Aorta (tissue), 5 donors: ENCODE measurements at regions not wholly inside any gene's neighbourhood (a gene's known extent, or its start where the extent isn't known, plus 50 kb on each side); places are given as distances from the start of the nearest gene placed in this dataset.

Experiments used
- ATAC-seq: fragments of 200-7000 bp; cut with Tn5 transposase; one replicate; pipeline ENCODE4 v1.9.1; 2022; ENCODE audit warnings: moderate library complexity; ENCODE audit not compliant: low FRiP score
- DNase-seq, 2 donors: peaks; one replicate each; pipeline ENCODE4 v3.0.0-alpha.2; 2020
- H3K27ac ChIP-seq, 2 donors: one replicate each; pipeline ENCODE4 v1.5.1; 2013; ENCODE audit warnings: low read length in 2 of 2, mild to moderate bottlenecking in 2 of 2, moderate library complexity in 2 of 2, control low read depth in 1 of 2, inconsistent platforms in 1 of 2, low read depth in 1 of 2
- H3K27me3 ChIP-seq, 2 donors: one replicate each; pipeline ENCODE4 v1.6.1; 2013; ENCODE audit warnings: control low read depth in 1 of 2, low read length in 1 of 2, mild to moderate bottlenecking in 1 of 2, moderate library complexity in 1 of 2; ENCODE audit not compliant: insufficient read depth in 2 of 2, control insufficient read depth in 1 of 2
- H3K36me3 ChIP-seq, 2 donors: one replicate each; pipeline ENCODE4 v1.6.1; 2013; ENCODE audit warnings: control low read depth in 1 of 2, low read length in 1 of 2, mild to moderate bottlenecking in 1 of 2; ENCODE audit not compliant: insufficient read depth in 2 of 2, control insufficient read depth in 1 of 2
- H3K4me1 ChIP-seq, 2 donors: one replicate each; pipeline ENCODE4 v1.6.1; 2013; ENCODE audit warnings: low read length in 2 of 2, control low read depth in 1 of 2, mild to moderate bottlenecking in 1 of 2, moderate library complexity in 1 of 2; ENCODE audit not compliant: insufficient read depth in 2 of 2, control insufficient read depth in 1 of 2
- H3K4me3 ChIP-seq, 2 donors: one replicate each; pipeline ENCODE4 v1.5.1; 2013; ENCODE audit warnings: low read length in 2 of 2, control low read depth in 1 of 2, mild to moderate bottlenecking in 1 of 2
- H3K9me3 ChIP-seq: one replicate; pipeline ENCODE4 v1.6.1; 2013; ENCODE audit warnings: mild to moderate bottlenecking, low read length; ENCODE audit not compliant: control insufficient read depth
- WGBS, 2 donors: extraction: QIAGEN DNeasy Blood & Tissue Kit; methylation state at CpG; one replicate each; pipeline ENCODE4 v1.1.7; 2013; 5-methylcytosine and 5-hydroxymethylcytosine counted together
- intact Hi-C, 2 donors: fragments of 100-400 bp; cut with DNase I; formaldehyde crosslinking; loops; one replicate each; pipeline versions ENCODE4 v1.14.2 to v1.15.0; 2022
- donor health status: healthy with polysubstance abuse.
- donor health status: Bipolar disorder and iron deficiency.
- donor health status: DM: no; HTN: no; CAD: no.
- donor health status: DM: no; HTN: no; CAD: no.
- donor health status: DM: yes; HTN: yes; CAD: no.

GRCh38 chr18:59788791-59789106, 91.5 kb upstream of the CCBE1 start:
- no peaks in the 10 kb centered on the region for H3K4me1 ChIP-seq
- H3K36me3 ChIP-seq, result no peaks in the 10 kb centered on the region
- H3K4me3 ChIP-seq, result no peak overlapping the region
- ATAC-seq (no peak), DNase-seq (no peak)
- no peaks in the 10 kb centered on the region for H3K9me3 ChIP-seq
- no peaks in the 10 kb centered on the region for H3K27me3 ChIP-seq
- intact Hi-C loops, result no loop called here
- H3K27ac ChIP-seq, result no peak overlapping the region
- WGBS, 2 donors, result 69 to 80% methylated on average over 2 of the region's 2 CpGs

GRCh38 chr18:59787998-59788790, 91.0 kb upstream of the CCBE1 start:
- H3K4me3 ChIP-seq, result no peak overlapping the region
- no peaks in the 10 kb centered on the region for H3K4me1 ChIP-seq
- ATAC-seq, result no peak
- H3K36me3 ChIP-seq, result no peaks in the 10 kb centered on the region
- H3K27ac ChIP-seq, result no peak overlapping the region
- 25 to 32% methylated on average over 13 of the region's 13 CpGs for WGBS, 2 donors
- DNase-seq, result no peak
- no peaks in the 10 kb centered on the region for H3K9me3 ChIP-seq
- intact Hi-C loops, result no loop called here
- H3K27me3 ChIP-seq, result no peaks in the 10 kb centered on the region

DNA sequence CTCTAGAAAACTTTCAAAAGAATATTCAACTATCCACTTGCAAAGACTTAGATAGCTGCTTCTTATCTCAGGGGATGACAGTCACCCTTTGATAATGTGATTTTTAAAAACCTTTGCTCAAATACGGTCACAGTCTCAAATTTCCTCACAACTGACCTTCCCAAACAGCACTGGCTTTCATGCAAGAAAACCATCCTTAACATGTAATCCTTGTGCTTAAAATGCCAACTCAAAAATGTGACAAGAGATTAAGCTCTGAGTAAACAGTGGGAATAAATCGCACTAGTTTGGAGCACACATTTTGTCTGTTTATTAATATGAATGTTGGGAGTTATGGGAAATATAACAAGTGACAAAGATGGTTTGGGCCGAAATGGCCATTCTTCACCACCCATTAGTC, 87.5 kb upstream of the CCBE1 start:
- H3K27ac ChIP-seq, result no peak overlapping the region
- ATAC-seq (no peak), DNase-seq (no peak)
- H3K4me3 ChIP-seq, result no peak overlapping the region
- no peaks in the 10 kb centered on the region for H3K36me3 ChIP-seq
- WGBS, 2 donors, result 66 to 68% methylated on average over 3 of the region's 3 CpGs
- H3K9me3 ChIP-seq, result no peaks in the 10 kb centered on the region
- H3K27me3 ChIP-seq, result no peaks in the 10 kb centered on the region
- intact Hi-C loops, result no loop called here
- no peaks in the 10 kb centered on the region for H3K4me1 ChIP-seq

GRCh38 chr18:59783138-59783537, 85.9 kb upstream of the CCBE1 start:
- Histone ChIP-seq H3K4me1 (no peaks in the 10 kb centered on the region), H3K9me3 (no peaks in the 10 kb centered on the region), H3K36me3 (no peaks in the 10 kb centered on the region), H3K4me3 (no peak overlapping the region), H3K27me3 (no peaks in the 10 kb centered on the region), H3K27ac (no peak overlapping the region)
- DNase-seq (no peak), ATAC-seq (no peak)
- 24 to 26% methylated on average over 5 of the region's 5 CpGs for whole genome bisulfite sequencing, 2 donors
- intact Hi-C loops, result no loop called here

DNA sequence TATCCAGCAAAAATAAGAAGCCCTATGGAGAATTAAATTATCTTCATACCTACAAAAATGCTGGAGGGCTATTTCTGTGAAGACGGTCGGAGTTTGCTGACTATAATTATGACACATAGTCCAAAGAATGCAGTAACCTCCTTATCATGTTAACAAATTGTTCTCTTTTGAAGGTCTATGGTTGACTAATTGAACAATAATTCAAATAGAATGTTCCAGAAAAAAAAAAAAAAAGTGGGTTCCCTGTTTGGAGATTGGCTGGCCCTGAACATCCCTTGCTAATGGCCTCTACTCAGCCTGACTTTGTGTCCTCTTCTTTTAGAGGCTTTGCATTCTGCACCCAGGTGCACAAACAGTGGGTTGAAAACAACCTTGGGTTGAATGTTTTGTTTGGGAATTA, 82.8 kb upstream of the CCBE1 start:
- WGBS, 2 donors, result 6 to 10% methylated on average over 2 of the region's 2 CpGs
- no peak overlapping the region for H3K4me3 ChIP-seq
- DNase-seq, result no peak
- no peaks in the 10 kb centered on the region for H3K27me3 ChIP-seq
- H3K27ac ChIP-seq, result no peak overlapping the region
- H3K9me3 ChIP-seq, result no peaks in the 10 kb centered on the region
- no peak for ATAC-seq
- intact Hi-C loops, result loop anchor here in 1 of 2 donors (5.0 kb wide), 1 partner anchor 37 kb away; no protein-coding TSS in a partner anchor
- H3K4me1 ChIP-seq, result no peaks in the 10 kb centered on the region
- H3K36me3 ChIP-seq, result no peaks in the 10 kb centered on the region

DNA sequence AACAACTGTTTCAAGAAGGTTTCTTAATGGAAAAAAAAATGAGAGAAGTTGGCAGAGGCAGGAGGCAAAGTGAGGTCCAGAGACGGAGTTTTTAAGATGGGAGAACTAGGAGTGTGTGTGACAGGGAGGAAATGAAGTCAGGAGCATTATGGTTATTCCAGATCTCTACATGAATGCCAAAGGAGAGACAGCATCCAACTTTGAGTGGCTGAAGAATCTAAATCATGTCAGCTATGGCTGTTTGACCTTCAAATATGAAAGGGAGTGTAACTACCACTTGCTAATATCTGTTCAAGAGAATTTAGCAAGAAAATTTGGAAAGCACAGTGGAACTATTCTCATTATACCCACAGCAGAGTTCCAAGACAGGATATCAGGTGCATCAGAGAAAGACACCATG, 81.2 kb upstream of the CCBE1 start:
- H3K27ac ChIP-seq, result no peak overlapping the region
- H3K4me1 ChIP-seq, result no peaks in the 10 kb centered on the region
- 36 to 42% methylated on average over 1 of the region's 1 CpG for WGBS, 2 donors
- intact Hi-C loops, result loop anchor here in 1 of 2 donors (5.0 kb wide), 1 partner anchor 39 kb away; no protein-coding TSS in a partner anchor
- H3K36me3 ChIP-seq, result no peaks in the 10 kb centered on the region
- H3K4me3 ChIP-seq, result no peak overlapping the region
- no peak for DNase-seq
- no peaks in the 10 kb centered on the region for H3K9me3 ChIP-seq
- H3K27me3 ChIP-seq, result no peaks in the 10 kb centered on the region
- ATAC-seq, result no peak

DNA sequence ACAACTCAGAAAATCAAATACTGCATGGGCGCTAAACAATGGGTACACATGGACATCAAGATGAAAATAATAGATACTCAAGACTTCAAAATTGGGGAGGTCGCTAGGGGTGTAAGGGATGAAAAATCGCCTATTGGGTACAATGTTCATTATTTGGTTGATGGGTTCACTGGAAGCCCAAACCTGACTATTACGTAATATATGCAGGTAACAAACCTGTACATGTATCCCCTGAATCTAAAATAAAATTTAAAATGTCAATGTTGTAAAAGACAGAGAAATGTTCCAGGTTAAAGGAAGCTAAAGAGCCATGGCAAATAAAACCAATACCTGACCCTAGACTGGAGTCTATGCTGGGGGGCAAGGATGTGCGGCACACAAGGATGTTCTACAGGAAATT, 80.4 kb upstream of the CCBE1 start:
- Histone ChIP-seq H3K4me3 (no peak overlapping the region), H3K4me1 (no peaks in the 10 kb centered on the region), H3K36me3 (no peaks in the 10 kb centered on the region), H3K9me3 (no peaks in the 10 kb centered on the region), H3K27ac (no peak overlapping the region), H3K27me3 (no peaks in the 10 kb centered on the region)
- DNase-seq (no peak), ATAC-seq (no peak)
- intact Hi-C loops, result loop anchor here in 1 of 2 donors (5.0 kb wide), 1 partner anchor 40 kb away; no protein-coding TSS in a partner anchor
- WGBS, 2 donors, result 90 to 94% methylated on average over 5 of the region's 5 CpGs

- H3K9me3 ChIP-seq, result no peaks in the 10 kb centered on the region
- no peak overlapping the region for H3K4me3 ChIP-seq
- H3K27ac ChIP-seq, result no peak overlapping the region
- intact Hi-C loops, result no loop called here
- DNase-seq (no peak), ATAC-seq (no peak)
- no peaks in the 10 kb centered on the region for H3K36me3 ChIP-seq
- 28 to 33% methylated on average over 3 of the region's 3 CpGs for WGBS, 2 donors
- no peaks in the 10 kb centered on the region for H3K4me1 ChIP-seq
- no peaks in the 10 kb centered on the region for H3K27me3 ChIP-seq
These were observed 72.1 kb upstream of the CCBE1 start for GRCh38 chr18:59769129-59769865.

DNA sequence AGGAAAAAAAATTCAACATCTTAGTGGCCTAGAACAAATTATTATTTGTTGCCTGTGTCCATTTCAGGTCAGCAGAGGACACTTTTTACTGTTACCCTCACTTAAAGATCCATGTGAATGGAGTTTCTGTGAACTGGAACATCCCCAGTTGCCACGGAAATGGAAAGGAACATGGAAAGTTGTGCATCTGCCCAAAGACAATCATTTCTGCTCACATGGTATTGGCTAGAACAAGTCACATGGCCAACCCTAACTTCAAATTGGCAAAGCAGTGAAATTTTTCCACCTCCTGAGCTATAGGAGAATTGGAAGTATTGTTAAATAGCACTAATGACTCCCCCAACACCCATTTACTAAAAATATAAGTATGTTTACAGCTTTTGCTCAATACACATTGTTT, 71.2 kb upstream of the CCBE1 start:
- no peak for DNase-seq
- H3K9me3 ChIP-seq, result no peaks in the 10 kb centered on the region
- WGBS, 2 donors, result 71 to 77% methylated on average over 1 of the region's 1 CpG
- H3K27ac ChIP-seq, result no peak overlapping the region
- intact Hi-C loops, result no loop called here
- no peaks in the 10 kb centered on the region for H3K4me1 ChIP-seq
- no peaks in the 10 kb centered on the region for H3K36me3 ChIP-seq
- no peak overlapping the region for H3K4me3 ChIP-seq
- H3K27me3 ChIP-seq, result no peaks in the 10 kb centered on the region
- no peak for ATAC-seq
